ENCODE measurements at regions not wholly inside any gene's neighbourhood (a gene's known extent, or its start where the extent isn't known, plus 50 kb on each side); places are given as distances from the start of the nearest gene placed in this dataset.

- TF ChIP-seq CTCF (conservative IDR thresholded peaks at IDR 0.05 in 1 of 2, IDR thresholded peaks at IDR 0.05 in 1 of 2; ENCODE audit: extremely low read depth in 1 of 2, insufficient read depth in 1 of 2, low read depth in 1 of 2, low read length in 2 of 2) (no peak), EZH2 (IDR thresholded peaks at IDR 0.05; ENCODE audit: borderline replicate concordance, low read length) (no peak)
Measured at GRCh38 chr13:72198042-72198441, 331.0 kb upstream of the DACH1 start.

Measured in mammary epithelial cell (primary cell).